OCI-LY1 (cell line): ENCODE measurements at regions not wholly inside any gene's neighbourhood (a gene's known extent, or its start where the extent isn't known, plus 50 kb on each side); places are given as distances from the start of the nearest gene placed in this dataset.
"Not testable (repeated sequence)": the region's sequence is repeated elsewhere in the genome, so short reads cannot be mapped to it uniquely, and the experiment has no call there.

Experiments
- H2AFZ ChIP-seq: fragments of 200-600 bp; sonication (generic), shearing (Covaris generic); 2 replicates; pipeline ENCODE4 v1.6.0; 2014; ENCODE audit warnings: antibody characterized with exemption, mild to moderate bottlenecking, low read length
- H3F3A ChIP-seq: fragments of 200-600 bp; sonication (generic), shearing (Covaris generic); 2 replicates; pipeline ENCODE4 v1.6.0; 2014; ENCODE audit warnings: mild to moderate bottlenecking, antibody characterized with exemption, low read length, moderate library complexity; ENCODE audit not compliant: insufficient read depth
- H3K27ac ChIP-seq: fragments of 200-600 bp; sonication (generic); 2 replicates; pipeline ENCODE4 v1.5.1; 2014; ENCODE audit warnings: low read length, mixed run types, mild to moderate bottlenecking, low read depth; ENCODE audit not compliant: poor library complexity, severe bottlenecking
- H3K27me3 ChIP-seq: fragments of 200-600 bp; sonication (generic); 2 replicates; pipeline ENCODE4 v1.6.0; 2014; ENCODE audit warnings: antibody characterized with exemption, mild to moderate bottlenecking, low read length, moderate library complexity; ENCODE audit not compliant: insufficient read depth
- H3K36me3 ChIP-seq: fragments of 200-600 bp; sonication (generic); 2 replicates; pipeline ENCODE4 v1.6.1; 2014; ENCODE audit warnings: mild to moderate bottlenecking, antibody characterized with exemption, low read length, moderate library complexity, mixed read lengths; ENCODE audit not compliant: insufficient read depth
- H3K4me1 ChIP-seq: fragments of 200-600 bp; sonication (generic); 2 replicates; pipeline ENCODE4 v1.5.1; 2014; ENCODE audit warnings: mild to moderate bottlenecking, low read length, moderate library complexity; ENCODE audit not compliant: insufficient read depth, severe bottlenecking
- H3K4me2 ChIP-seq: fragments of 200-600 bp; sonication (generic), shearing (Covaris generic); 2 replicates; pipeline ENCODE4 v1.6.1; 2014; ENCODE audit warnings: low read length
- H3K4me3 ChIP-seq: fragments of 200-600 bp; sonication (generic); 2 replicates; pipeline ENCODE4 v1.5.1; 2014; ENCODE audit warnings: low read length, low read depth, mild to moderate bottlenecking, mixed read lengths; ENCODE audit not compliant: poor library complexity, severe bottlenecking
- H3K79me2 ChIP-seq: fragments of 200-600 bp; shearing (Covaris generic); 2 replicates; pipeline ENCODE4 v1.6.1; 2016; ENCODE audit warnings: mixed run types, low read length, mixed read lengths; ENCODE audit not compliant: insufficient read depth
- H3K9ac ChIP-seq: fragments of 200-600 bp; sonication (generic), shearing (Covaris generic); 2 replicates; pipeline ENCODE4 v1.6.1; 2014; ENCODE audit warnings: mild to moderate bottlenecking, low read length, mixed read lengths
- H3K9me2 ChIP-seq: fragments of 200-600 bp; sonication (generic), shearing (Covaris generic); 2 replicates; pipeline ENCODE4 v1.6.1; 2014; ENCODE audit warnings: low read depth, mild to moderate bottlenecking, low read length, mixed read lengths
- H3K9me3 ChIP-seq: fragments of 200-600 bp; shearing (Covaris generic); 2 replicates; pipeline ENCODE4 v1.6.1; 2014; ENCODE audit warnings: low read length, mixed read lengths
- H4K20me1 ChIP-seq: fragments of 200-600 bp; sonication (generic), shearing (Covaris generic); 2 replicates; pipeline ENCODE4 v1.6.0; 2016; ENCODE audit warnings: mild to moderate bottlenecking, low read length; ENCODE audit not compliant: insufficient read depth
- CTCF ChIP-seq: fragments of 200-600 bp; sonication (generic), shearing (Covaris generic); IDR thresholded peaks from 2 replicates; pipeline ENCODE4 v1.5.1; 2017; ENCODE audit warnings: mild to moderate bottlenecking, antibody characterized with exemption, low read length, moderate library complexity, mixed read lengths
- EZH2 ChIP-seq: fragments of 200-600 bp; sonication (generic), shearing (Covaris generic); IDR thresholded peaks from 2 replicates; pipeline ENCODE4 v1.8.0; 2017; ENCODE audit warnings: borderline replicate concordance, mixed run types, mild to moderate bottlenecking, antibody characterized with exemption, low read length, moderate library complexity, mixed read lengths

DNA sequence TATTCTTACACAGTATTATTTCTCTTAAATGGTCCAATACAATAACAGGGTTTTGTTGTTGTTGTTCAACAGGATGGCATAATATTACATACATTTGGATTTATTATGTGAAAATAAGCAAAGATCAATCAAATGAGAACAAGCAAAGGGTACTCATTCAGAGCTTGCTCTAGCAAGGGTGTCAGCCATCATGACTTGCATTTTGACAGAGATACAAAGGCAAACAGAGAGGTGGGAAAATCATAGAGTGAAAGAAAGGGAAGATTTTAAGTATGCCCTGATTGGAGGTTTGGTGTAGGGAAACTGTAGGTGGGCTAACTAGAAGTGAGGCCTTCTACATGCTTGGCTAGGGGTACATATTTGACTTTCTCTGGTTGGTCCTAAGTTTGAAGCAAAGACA is 109.1 kb upstream of the BCHE start:
- H4K20me1 ChIP-seq, result no peaks in the 10 kb centered on the region
- H3K27me3 ChIP-seq, result no peaks in the 10 kb centered on the region
- H3F3A ChIP-seq, result no peaks in the 10 kb centered on the region
- H3K36me3 ChIP-seq, result no peaks in the 10 kb centered on the region
- no peak for TF ChIP-seq CTCF
- no peak for TF ChIP-seq EZH2
- H3K79me2 ChIP-seq, result no peaks in the 10 kb centered on the region
- no peaks in the 10 kb centered on the region for H3K4me1 ChIP-seq
- no peaks in the 10 kb centered on the region for H3K9me3 ChIP-seq
- H3K4me3 ChIP-seq, result no peak overlapping the region
- no peak overlapping the region for H3K4me2 ChIP-seq
- H3K27ac ChIP-seq, result no peak overlapping the region
- no peaks in the 10 kb centered on the region for H3K9me2 ChIP-seq
- no peak overlapping the region for H2AFZ ChIP-seq
- H3K9ac ChIP-seq, result no peak overlapping the region

- no peaks in the 10 kb centered on the region for H3K27me3 ChIP-seq
- H3K4me2 ChIP-seq, result no peak overlapping the region
- TF ChIP-seq EZH2, result no peak
- no peak for TF ChIP-seq CTCF
- H4K20me1 ChIP-seq, result no peaks in the 10 kb centered on the region
- no peaks in the 10 kb centered on the region for H3F3A ChIP-seq
- H3K9me2 ChIP-seq, result no peaks in the 10 kb centered on the region
- H3K9ac ChIP-seq, result no peak overlapping the region
- no peak overlapping the region for H2AFZ ChIP-seq
- H3K27ac ChIP-seq, result no peak overlapping the region
- no peaks in the 10 kb centered on the region for H3K79me2 ChIP-seq
- no peaks in the 10 kb centered on the region for H3K9me3 ChIP-seq
- H3K4me3 ChIP-seq, result no peak overlapping the region
- H3K36me3 ChIP-seq, result no peaks in the 10 kb centered on the region
- H3K4me1 ChIP-seq, result no peaks in the 10 kb centered on the region
Observed at GRCh38 chr3:165938986-165939540, 101.8 kb upstream of the BCHE start.

DNA sequence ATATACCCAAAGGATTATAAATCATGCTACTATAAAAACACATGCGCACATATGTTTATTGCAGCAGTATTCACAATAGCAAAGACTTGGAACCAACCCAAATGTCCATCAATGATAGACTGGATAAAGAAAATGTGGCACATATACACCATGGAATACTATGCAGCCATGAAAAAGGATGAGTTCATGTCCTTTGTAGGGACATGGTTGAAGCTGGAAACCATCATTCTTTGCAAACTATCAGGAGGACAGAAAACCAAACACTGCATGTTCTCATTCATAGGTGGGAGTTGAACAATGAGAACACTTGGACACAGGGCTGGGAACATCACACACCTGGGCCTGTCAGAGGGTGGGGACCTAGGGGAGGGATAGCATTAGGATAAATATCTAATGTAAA is 98.9 kb upstream of the BCHE start:
- not testable (repeated sequence) for H3K4me3 ChIP-seq, H3K9ac ChIP-seq, H3K36me3 ChIP-seq, H3F3A ChIP-seq, H3K27ac ChIP-seq, H2AFZ ChIP-seq, H3K9me2 ChIP-seq, H3K27me3 ChIP-seq, H3K79me2 ChIP-seq, H4K20me1 ChIP-seq, H3K4me2 ChIP-seq, H3K9me3 ChIP-seq, H3K4me1 ChIP-seq

DNA sequence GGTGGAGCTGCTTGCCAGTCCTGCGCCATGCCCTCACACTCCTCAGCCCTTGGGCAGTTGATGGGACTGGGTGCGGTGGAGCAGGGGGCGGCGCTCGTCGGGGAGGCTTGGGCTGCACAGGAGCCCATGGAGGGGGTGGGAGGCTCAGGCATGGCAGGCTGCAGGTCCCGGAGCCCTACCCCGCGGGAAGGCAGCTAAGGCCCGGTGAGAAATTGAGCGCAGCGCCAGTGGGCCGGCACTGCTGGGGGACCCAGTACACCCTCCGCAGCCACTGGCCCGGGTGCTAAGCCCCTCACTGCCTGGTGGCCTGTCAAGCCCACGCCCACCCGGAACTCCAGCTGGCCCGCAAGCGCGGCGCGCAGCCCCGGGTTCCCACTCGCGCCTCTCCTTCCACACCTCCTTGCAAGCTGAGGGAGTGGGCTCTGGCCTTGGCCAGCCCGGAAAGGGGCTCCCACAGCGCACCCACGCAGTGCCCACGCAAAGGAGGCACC is 87.1 kb upstream of the BCHE start:
- not testable (repeated sequence) for H3K79me2 ChIP-seq, H3F3A ChIP-seq, H3K27ac ChIP-seq, H3K4me2 ChIP-seq, H3K9me2 ChIP-seq, H3K9me3 ChIP-seq, H4K20me1 ChIP-seq, H3K4me1 ChIP-seq, H3K4me3 ChIP-seq, H2AFZ ChIP-seq, H3K36me3 ChIP-seq, H3K27me3 ChIP-seq, H3K9ac ChIP-seq
